ENCODE measurements at regions not wholly inside any gene's neighbourhood (a gene's known extent, or its start where the extent isn't known, plus 50 kb on each side); places are given as distances from the start of the nearest gene placed in this dataset.

- no peak for TF ChIP-seq CTCF (IDR thresholded peaks at IDR 0.05; ENCODE audit: borderline replicate concordance, extremely low read depth, low read length, poor library complexity, severe bottlenecking)
- no peak for TF ChIP-seq EZH2 (IDR thresholded peaks at IDR 0.05; ENCODE audit: borderline replicate concordance, low read depth, low read length, severe bottlenecking)
Measured at GRCh38 chr2:21535826-21536225, 412.1 kb downstream of the TDRD15 start.

Data from DND-41 (cell line).